ENCODE measurements at regions not wholly inside any gene's neighbourhood (a gene's known extent, or its start where the extent isn't known, plus 50 kb on each side); places are given as distances from the start of the nearest gene placed in this dataset.

DNA sequence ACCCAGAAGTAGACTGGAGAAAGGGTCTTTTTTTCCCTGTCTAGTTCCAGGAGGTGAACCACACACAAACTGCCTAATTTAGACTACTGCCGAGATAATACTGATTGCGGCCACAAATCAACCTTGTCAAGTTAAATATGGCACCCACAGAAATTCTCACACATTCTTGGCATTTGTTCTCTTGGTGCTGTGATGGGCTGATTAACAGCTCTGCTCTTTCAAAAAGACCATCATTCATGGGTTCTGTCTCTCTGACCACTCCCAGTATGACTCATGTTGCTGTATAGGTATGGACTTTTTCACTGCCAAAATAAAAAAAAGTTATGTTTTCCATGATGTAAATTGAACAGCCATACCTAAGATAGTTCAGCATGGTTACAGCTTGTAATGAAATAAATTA, 1003.5 kb upstream of the LCORL start (continued):
- TF ChIP-seq, protein P1, sequence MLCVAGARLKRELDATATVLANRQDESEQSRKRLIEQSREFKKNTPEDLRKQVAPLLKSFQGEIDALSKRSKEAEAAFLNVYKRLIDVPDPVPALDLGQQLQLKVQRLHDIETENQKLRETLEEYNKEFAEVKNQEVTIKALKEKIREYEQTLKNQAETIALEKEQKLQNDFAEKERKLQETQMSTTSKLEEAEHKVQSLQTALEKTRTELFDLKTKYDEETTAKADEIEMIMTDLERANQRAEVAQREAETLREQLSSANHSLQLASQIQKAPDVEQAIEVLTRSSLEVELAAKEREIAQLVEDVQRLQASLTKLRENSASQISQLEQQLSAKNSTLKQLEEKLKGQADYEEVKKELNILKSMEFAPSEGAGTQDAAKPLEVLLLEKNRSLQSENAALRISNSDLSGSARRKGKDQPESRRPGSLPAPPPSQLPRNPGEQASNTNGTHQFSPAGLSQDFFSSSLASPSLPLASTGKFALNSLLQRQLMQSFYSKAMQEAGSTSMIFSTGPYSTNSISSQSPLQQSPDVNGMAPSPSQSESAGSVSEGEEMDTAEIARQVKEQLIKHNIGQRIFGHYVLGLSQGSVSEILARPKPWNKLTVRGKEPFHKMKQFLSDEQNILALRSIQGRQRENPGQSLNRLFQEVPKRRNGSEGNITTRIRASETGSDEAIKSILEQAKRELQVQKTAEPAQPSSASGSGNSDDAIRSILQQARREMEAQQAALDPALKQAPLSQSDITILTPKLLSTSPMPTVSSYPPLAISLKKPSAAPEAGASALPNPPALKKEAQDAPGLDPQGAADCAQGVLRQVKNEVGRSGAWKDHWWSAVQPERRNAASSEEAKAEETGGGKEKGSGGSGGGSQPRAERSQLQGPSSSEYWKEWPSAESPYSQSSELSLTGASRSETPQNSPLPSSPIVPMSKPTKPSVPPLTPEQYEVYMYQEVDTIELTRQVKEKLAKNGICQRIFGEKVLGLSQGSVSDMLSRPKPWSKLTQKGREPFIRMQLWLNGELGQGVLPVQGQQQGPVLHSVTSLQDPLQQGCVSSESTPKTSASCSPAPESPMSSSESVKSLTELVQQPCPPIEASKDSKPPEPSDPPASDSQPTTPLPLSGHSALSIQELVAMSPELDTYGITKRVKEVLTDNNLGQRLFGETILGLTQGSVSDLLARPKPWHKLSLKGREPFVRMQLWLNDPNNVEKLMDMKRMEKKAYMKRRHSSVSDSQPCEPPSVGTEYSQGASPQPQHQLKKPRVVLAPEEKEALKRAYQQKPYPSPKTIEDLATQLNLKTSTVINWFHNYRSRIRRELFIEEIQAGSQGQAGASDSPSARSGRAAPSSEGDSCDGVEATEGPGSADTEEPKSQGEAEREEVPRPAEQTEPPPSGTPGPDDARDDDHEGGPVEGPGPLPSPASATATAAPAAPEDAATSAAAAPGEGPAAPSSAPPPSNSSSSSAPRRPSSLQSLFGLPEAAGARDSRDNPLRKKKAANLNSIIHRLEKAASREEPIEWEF (IDR thresholded peaks at IDR 0.05; ENCODE audit: insufficient replicate concordance, low read depth, low read length), result no peak
- no peak for TF ChIP-seq NFXL1 (IDR thresholded peaks at IDR 0.05; ENCODE audit: borderline replicate concordance)

DNA sequence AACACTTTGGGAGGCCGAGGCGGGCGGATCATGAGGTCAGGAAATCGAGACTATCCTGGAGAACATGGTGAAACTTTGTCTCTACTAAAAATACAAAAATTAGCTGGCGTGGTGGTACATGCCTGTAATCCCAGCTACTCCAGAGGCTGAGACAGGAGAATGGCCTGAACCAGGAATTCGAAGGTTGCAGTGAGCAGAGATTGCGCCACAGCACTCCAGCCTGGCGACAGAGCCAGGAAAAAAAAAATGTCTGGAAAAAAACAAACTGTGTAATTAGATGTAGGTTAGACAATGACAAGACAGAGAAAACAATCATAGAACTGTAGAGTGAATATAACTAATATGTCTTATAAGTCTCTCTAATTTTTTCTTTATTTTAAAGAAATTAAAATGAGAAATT, 1002.5 kb upstream of the LCORL start:
- Histone ChIP-seq H3K4me1 (ENCODE audit: control insufficient read depth, insufficient read depth, low read length) (no peaks in the 10 kb centered on the region), H3K79me2 (ENCODE audit: control insufficient read depth, insufficient read depth, low read length) (no peaks in the 10 kb centered on the region), H3K27ac (ENCODE audit: control insufficient read depth, insufficient read depth) (no peak overlapping the region), H3K4me2 (ENCODE audit: control insufficient read depth, insufficient read depth) (no peak overlapping the region), H3K27me3 (replicated peaks in 1 of 2; ENCODE audit: control insufficient read depth in 2 of 2, insufficient read depth in 2 of 2, low read length in 1 of 2) (no peaks in the 10 kb centered on the region), H3K36me3 (ENCODE audit: control insufficient read depth in 2 of 2, insufficient read depth in 2 of 2, low read length in 1 of 2) (no peaks in the 10 kb centered on the region), H2AFZ (ENCODE audit: control insufficient read depth, low read depth, low read length) (no peak overlapping the region), H3K9me3 (replicated peaks; ENCODE audit: control insufficient read depth, insufficient read depth, low read length) (no peaks in the 10 kb centered on the region), H4K20me1 (ENCODE audit: control insufficient read depth, insufficient read depth) (no peaks in the 10 kb centered on the region), H3K9ac (ENCODE audit: control insufficient read depth, insufficient read depth, low read length) (no peak overlapping the region), H3K4me3 (no peak overlapping the region)
- ChIA-PET SMC1A (ENCODE audit: uncharacterized antibody, unreplicated experiment) (no interaction called here), RAD21 (ENCODE audit: unreplicated experiment) (no interaction called here), POLR2A (no interaction called here), CTCF (no interaction called here)
- TF ChIP-seq, protein P2, sequence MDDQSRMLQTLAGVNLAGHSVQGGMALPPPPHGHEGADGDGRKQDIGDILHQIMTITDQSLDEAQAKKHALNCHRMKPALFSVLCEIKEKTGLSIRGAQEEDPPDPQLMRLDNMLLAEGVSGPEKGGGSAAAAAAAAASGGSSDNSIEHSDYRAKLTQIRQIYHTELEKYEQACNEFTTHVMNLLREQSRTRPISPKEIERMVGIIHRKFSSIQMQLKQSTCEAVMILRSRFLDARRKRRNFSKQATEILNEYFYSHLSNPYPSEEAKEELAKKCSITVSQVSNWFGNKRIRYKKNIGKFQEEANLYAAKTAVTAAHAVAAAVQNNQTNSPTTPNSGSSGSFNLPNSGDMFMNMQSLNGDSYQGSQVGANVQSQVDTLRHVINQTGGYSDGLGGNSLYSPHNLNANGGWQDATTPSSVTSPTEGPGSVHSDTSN (IDR thresholded peaks at IDR 0.05; ENCODE audit: insufficient replicate concordance, low read depth, low read length), result no peak
- TF ChIP-seq MTA2 (IDR thresholded peaks at IDR 0.05; ENCODE audit: low read depth), result no peak
- TF ChIP-seq YBX1 (IDR thresholded peaks at IDR 0.05), result no peak
- TF ChIP-seq BACH1 (IDR thresholded peaks at IDR 0.05; ENCODE audit: borderline replicate concordance), result no peak
- TF ChIP-seq, protein P3, sequence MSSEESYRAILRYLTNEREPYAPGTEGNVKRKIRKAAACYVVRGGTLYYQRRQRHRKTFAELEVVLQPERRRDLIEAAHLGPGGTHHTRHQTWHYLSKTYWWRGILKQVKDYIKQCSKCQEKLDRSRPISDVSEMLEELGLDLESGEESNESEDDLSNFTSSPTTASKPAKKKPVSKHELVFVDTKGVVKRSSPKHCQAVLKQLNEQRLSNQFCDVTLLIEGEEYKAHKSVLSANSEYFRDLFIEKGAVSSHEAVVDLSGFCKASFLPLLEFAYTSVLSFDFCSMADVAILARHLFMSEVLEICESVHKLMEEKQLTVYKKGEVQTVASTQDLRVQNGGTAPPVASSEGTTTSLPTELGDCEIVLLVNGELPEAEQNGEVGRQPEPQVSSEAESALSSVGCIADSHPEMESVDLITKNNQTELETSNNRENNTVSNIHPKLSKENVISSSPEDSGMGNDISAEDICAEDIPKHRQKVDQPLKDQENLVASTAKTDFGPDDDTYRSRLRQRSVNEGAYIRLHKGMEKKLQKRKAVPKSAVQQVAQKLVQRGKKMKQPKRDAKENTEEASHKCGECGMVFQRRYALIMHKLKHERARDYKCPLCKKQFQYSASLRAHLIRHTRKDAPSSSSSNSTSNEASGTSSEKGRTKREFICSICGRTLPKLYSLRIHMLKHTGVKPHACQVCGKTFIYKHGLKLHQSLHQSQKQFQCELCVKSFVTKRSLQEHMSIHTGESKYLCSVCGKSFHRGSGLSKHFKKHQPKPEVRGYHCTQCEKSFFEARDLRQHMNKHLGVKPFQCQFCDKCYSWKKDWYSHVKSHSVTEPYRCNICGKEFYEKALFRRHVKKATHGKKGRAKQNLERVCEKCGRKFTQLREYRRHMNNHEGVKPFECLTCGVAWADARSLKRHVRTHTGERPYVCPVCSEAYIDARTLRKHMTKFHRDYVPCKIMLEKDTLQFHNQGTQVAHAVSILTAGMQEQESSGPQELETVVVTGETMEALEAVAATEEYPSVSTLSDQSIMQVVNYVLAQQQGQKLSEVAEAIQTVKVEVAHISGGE (CRISPR knock-in tag; IDR thresholded peaks at IDR 0.05), result no peak
- in situ Hi-C loops (cut with MboI), result no loop called here
- intact Hi-C loops (cut with micrococcal nuclease; ENCODE audit: unreplicated experiment), result no loop called here
- ATAC-seq (no peak), FAIRE-seq (no peak), DNase-seq (ENCODE audit: low read depth, low spot score) (no peak)
- no TSS peak for BruUV-seq (replicated peaks)
- 7% methylated on average over 8 of the region's 8 CpGs for WGBS (ENCODE audit: insufficient coverage, insufficient replicate concordance, low lambda C conversion rate, missing lambda C conversion rate)

All from GM12878 (cell line).